ENCODE measurements at regions not wholly inside any gene's neighbourhood (a gene's known extent, or its start where the extent isn't known, plus 50 kb on each side); places are given as distances from the start of the nearest gene placed in this dataset.

- no peak for TF ChIP-seq CTCF (IDR thresholded peaks at IDR 0.05)
- ATAC-seq (ENCODE audit: low FRiP score) (no peak), DNase-seq (ENCODE audit: low spot score) (no peak)
These were observed 76.6 kb downstream of the MCFD2 start for GRCh38 chr2:46839045-46839444.

- ATAC-seq (ENCODE audit: low FRiP score) (no peak), DNase-seq (ENCODE audit: low spot score) (no peak)
- TF ChIP-seq CTCF (IDR thresholded peaks at IDR 0.05) = no peak
These were observed 77.9 kb downstream of the MCFD2 start for GRCh38 chr2:46837704-46838103.

GRCh38 chr2:46837112-46837454 is 78.5 kb downstream of the MCFD2 start:
- DNase-seq (ENCODE audit: low spot score) = no peak
- ATAC-seq (ENCODE audit: low FRiP score) = no peak
- no peak for TF ChIP-seq CTCF (IDR thresholded peaks at IDR 0.05)

- TF ChIP-seq CTCF (IDR thresholded peaks at IDR 0.05) = no peak
- no peak for DNase-seq (ENCODE audit: low spot score)
- no peak for ATAC-seq (ENCODE audit: low FRiP score)
These were observed 79.1 kb downstream of the MCFD2 start for GRCh38 chr2:46836295-46837111.

GRCh38 chr2:46835520-46835919 is 80.1 kb downstream of the MCFD2 start:
- ATAC-seq (ENCODE audit: low FRiP score) = no peak
- TF ChIP-seq CTCF (IDR thresholded peaks at IDR 0.05) = no peak
- no peak for DNase-seq (ENCODE audit: low spot score)

- DNase-seq (ENCODE audit: low spot score) (no peak), ATAC-seq (ENCODE audit: low FRiP score) (no peak)
- no peak for TF ChIP-seq CTCF (IDR thresholded peaks at IDR 0.05)
These were observed 83.1 kb downstream of the MCFD2 start for GRCh38 chr2:46832543-46832942.

GRCh38 chr2:46831869-46832265 is 83.7 kb downstream of the MCFD2 start:
- no peak for TF ChIP-seq CTCF (IDR thresholded peaks at IDR 0.05)
- no peak for DNase-seq (ENCODE audit: low spot score)
- ATAC-seq (ENCODE audit: low FRiP score) = no peak

Measured in omental fat pad (tissue), 3 donors.